ENCODE measurements at regions not wholly inside any gene's neighbourhood (a gene's known extent, or its start where the extent isn't known, plus 50 kb on each side); places are given as distances from the start of the nearest gene placed in this dataset.

GRCh38 chr1:116321766-116322175, 51.3 kb upstream of the ATP1A1 start:
- Histone ChIP-seq H4K20me1 (ENCODE audit: control insufficient read depth, insufficient read depth, low read length, poor library complexity, severe bottlenecking) (no peaks in the 10 kb centered on the region), H3K4me3 (ENCODE audit: control extremely low read depth in 1 of 5, extremely low read depth in 1 of 5, insufficient read depth in 1 of 5, low read depth in 2 of 5, low read length in 4 of 5) (no peak overlapping the region), H3K4me1 (ENCODE audit: control insufficient read depth in 2 of 2, insufficient read depth in 2 of 2, low read length in 2 of 2) (peaks cover 18 to 23% of the 10 kb centered on the region in 2 donors), H3K9me3 (ENCODE audit: control extremely low read depth in 1 of 3, control insufficient read depth in 2 of 3, insufficient read depth in 1 of 3, low read length in 2 of 3) (no peaks in the 10 kb centered on the region), H3K4me2 (replicated peaks; ENCODE audit: low read depth, low read length, poor library complexity, severe bottlenecking) (no peak overlapping the region), H2AFZ (ENCODE audit: insufficient read depth, low read depth, low read length, poor library complexity, severe bottlenecking) (no peak overlapping the region), H3K79me2 (ENCODE audit: control insufficient read depth, insufficient read depth, low read length) (no peaks in the 10 kb centered on the region), H3K27ac (ENCODE audit: low read length in 2 of 2) (no peak overlapping the region), H3K9ac (ENCODE audit: low read length) (no peak overlapping the region), H3K36me3 (replicated peaks in 1 of 2; ENCODE audit: control extremely low read depth in 1 of 2, control insufficient read depth in 1 of 2, extremely low read depth in 1 of 2, insufficient read depth in 2 of 2, low read length in 1 of 2) (no peaks in the 10 kb centered on the region), H3K27me3 (replicated peaks in 1 of 4; ENCODE audit: control extremely low read depth in 1 of 4, control insufficient read depth in 3 of 4, insufficient read depth in 4 of 4, low read length in 3 of 4) (peaks cover 0 to 3% (median 0%) of the 10 kb centered on the region in 4 experiments)
- ChIA-PET POLR2A (no interaction called here), CTCF (no interaction called here)
- Mint-ChIP-seq H3K4me3 (no peak overlapping the region), H3K27ac (no peak overlapping the region), H3K4me1 (peaks cover 22% of the 10 kb centered on the region), H3K9me3 (ENCODE audit: insufficient read depth) (no peaks in the 10 kb centered on the region), H3K27me3 (no peaks in the 10 kb centered on the region)
- ATAC-seq (ENCODE audit: low read depth) (no peak), DNase-seq (no peak)
- WGBS (ENCODE audit: insufficient coverage): 98% methylated on average over 5 of the region's 5 CpGs
- intact Hi-C loops (cut with micrococcal nuclease): no loop called here
- TF ChIP-seq EZH2 (IDR thresholded peaks at IDR 0.05; ENCODE audit: borderline replicate concordance, insufficient read depth, low read depth, low read length, poor library complexity, severe bottlenecking) (no peak), CTCF (IDR thresholded peaks at IDR 0.05) (no peak)

- Mint-ChIP-seq H3K27ac (no peak overlapping the region), H3K4me1 (peaks cover 22% of the 10 kb centered on the region)
Measured at GRCh38 chr1:116322752-116323405, 50.2 kb upstream of the ATP1A1 start.

More at GRCh38 chr1:116322752-116323405, 50.2 kb upstream of the ATP1A1 start:
- peaks cover 18 to 23% of the 10 kb centered on the region in 2 donors for H3K4me1 ChIP-seq (ENCODE audit: control insufficient read depth in 2 of 2, insufficient read depth in 2 of 2, low read length in 2 of 2)
- H3K9ac ChIP-seq (ENCODE audit: low read length): no peak overlapping the region
- no peaks in the 10 kb centered on the region for H3K9me3 ChIP-seq (ENCODE audit: control extremely low read depth in 1 of 3, control insufficient read depth in 2 of 3, insufficient read depth in 1 of 3, low read length in 2 of 3)
- DNase-seq (no peak), ATAC-seq (ENCODE audit: low read depth) (no peak)
- Mint-ChIP-seq H3K9me3 (ENCODE audit: insufficient read depth) (no peaks in the 10 kb centered on the region), H3K27me3 (no peaks in the 10 kb centered on the region), H3K4me3 (no peak overlapping the region)
- H2AFZ ChIP-seq (ENCODE audit: insufficient read depth, low read depth, low read length, poor library complexity, severe bottlenecking): no peak overlapping the region
- H3K36me3 ChIP-seq (replicated peaks in 1 of 2; ENCODE audit: control extremely low read depth in 1 of 2, control insufficient read depth in 1 of 2, extremely low read depth in 1 of 2, insufficient read depth in 2 of 2, low read length in 1 of 2): no peaks in the 10 kb centered on the region
- CTCF ChIA-PET: no interaction called here
- TF ChIP-seq EZH2 (IDR thresholded peaks at IDR 0.05; ENCODE audit: borderline replicate concordance, insufficient read depth, low read depth, low read length, poor library complexity, severe bottlenecking) (no peak), CTCF (IDR thresholded peaks at IDR 0.05) (no peak)
- H3K79me2 ChIP-seq (ENCODE audit: control insufficient read depth, insufficient read depth, low read length): no peaks in the 10 kb centered on the region
- no peak overlapping the region for H3K27ac ChIP-seq (ENCODE audit: low read length in 2 of 2)
- H4K20me1 ChIP-seq (ENCODE audit: control insufficient read depth, insufficient read depth, low read length, poor library complexity, severe bottlenecking): no peaks in the 10 kb centered on the region
- H3K27me3 ChIP-seq (replicated peaks in 1 of 4; ENCODE audit: control extremely low read depth in 1 of 4, control insufficient read depth in 3 of 4, insufficient read depth in 4 of 4, low read length in 3 of 4): peaks cover 0 to 3% (median 0%) of the 10 kb centered on the region in 4 experiments
- H3K4me2 ChIP-seq (replicated peaks; ENCODE audit: low read depth, low read length, poor library complexity, severe bottlenecking): no peak overlapping the region
- H3K4me3 ChIP-seq (ENCODE audit: control extremely low read depth in 1 of 5, extremely low read depth in 1 of 5, insufficient read depth in 1 of 5, low read depth in 2 of 5, low read length in 4 of 5): no peak overlapping the region
- intact Hi-C loops (cut with micrococcal nuclease): no loop called here
- POLR2A ChIA-PET: no interaction called here
- WGBS (ENCODE audit: insufficient coverage): no CpG with 5 or more reads among the region's 3 CpGs
